GM23248 (cell line): ENCODE measurements at regions not wholly inside any gene's neighbourhood (a gene's known extent, or its start where the extent isn't known, plus 50 kb on each side); places are given as distances from the start of the nearest gene placed in this dataset.

Experiments used
- EZH2 ChIP-seq: fragments of 200-600 bp; sonication (generic); IDR thresholded peaks from 2 replicates; pipeline ENCODE4 v1.6.1; 2018; ENCODE audit warnings: antibody characterized with exemption, mild to moderate bottlenecking; ENCODE audit not compliant: insufficient read depth, poor library complexity, severe bottlenecking
- EZH2phosphoT487 ChIP-seq: fragments of 200-600 bp; sonication (generic); IDR thresholded peaks from 2 replicates; pipeline ENCODE4 v1.6.1; 2018; ENCODE audit warnings: antibody characterized with exemption, moderate library complexity, mild to moderate bottlenecking, low read depth; ENCODE audit not compliant: insufficient read depth

- TF ChIP-seq EZH2 = no peak
- TF ChIP-seq EZH2phosphoT487 = no peak
These were observed 147.3 kb upstream of the NEDD9 start for GRCh38 chr6:11379805-11380204.
